SH-SY5Y (cell line): ENCODE measurements at regions not wholly inside any gene's neighbourhood (a gene's known extent, or its start where the extent isn't known, plus 50 kb on each side); places are given as distances from the start of the nearest gene placed in this dataset.

ENCODE experiments used
- GATA2 ChIP-seq: IDR thresholded peaks from 2 replicates; pipeline ENCODE4 v1.6.1; 2011; ENCODE audit warnings: mild to moderate bottlenecking, low read depth, low read length
- GATA3 ChIP-seq: IDR thresholded peaks from 2 replicates; pipeline ENCODE4 v1.6.1; 2011; ENCODE audit warnings: low read depth, mild to moderate bottlenecking, low read length, moderate library complexity

GRCh38 chr17:63309021-63309420, 137.1 kb downstream of the CYB561 start:
- TF ChIP-seq GATA2 (no peak), GATA3 (no peak)
